Keratinocyte (primary cell): ENCODE measurements at regions not wholly inside any gene's neighbourhood (a gene's known extent, or its start where the extent isn't known, plus 50 kb on each side); places are given as distances from the start of the nearest gene placed in this dataset.

ENCODE experiments used
- CTCF ChIP-seq, 3 experiments: IDR thresholded peaks in 1 of 3; conservative IDR thresholded peaks in 1 of 3; optimal IDR thresholded peaks in 1 of 3; 2 replicates in 2 of 3; 3 replicates in 1 of 3; pipeline versions ENCODE3 to v1.5.1; 2011; ENCODE audit warnings: low read length in 3 of 3, mild to moderate bottlenecking in 3 of 3, moderate library complexity in 2 of 3, control low read depth in 1 of 3, inconsistent platforms in 1 of 3; ENCODE audit not compliant: insufficient read depth in 2 of 3; ENCODE audit errors: extremely low read depth in 1 of 3
- EZH2 ChIP-seq: IDR thresholded peaks from one replicate; pipeline ENCODE4 v1.6.1; 2012; ENCODE audit warnings: inconsistent platforms, mild to moderate bottlenecking, low read length, moderate library complexity

GRCh38 chr12:78645956-78646355 is 218.6 kb upstream of the SYT1 start:
- no peak for TF ChIP-seq CTCF (optimal IDR thresholded peaks at IDR 0.05 in 1 of 3, IDR thresholded peaks at IDR 0.05 in 1 of 3, conservative IDR thresholded peaks at IDR 0.05 in 1 of 3; ENCODE audit: extremely low read depth in 1 of 3, insufficient read depth in 2 of 3, low read length in 3 of 3)
- no peak for TF ChIP-seq EZH2
